Kidney (tissue), 13 donors: ENCODE measurements at regions not wholly inside any gene's neighbourhood (a gene's known extent, or its start where the extent isn't known, plus 50 kb on each side); places are given as distances from the start of the nearest gene placed in this dataset.

Experiments
- DNase-seq, 5 donors: peaks; one replicate each; pipeline ENCODE4 v3.0.0-alpha.2; 2013 to 2020
- FAIRE-seq: peaks from 2 replicates; lab custom pipeline; 2012; peaks lifted over from hg19 to GRCh38; lab: Jason Lieb, UNC
- H3K27ac ChIP-seq, 2 donors: one replicate each; pipeline ENCODE4 v1.7.0; 2013; ENCODE audit warnings: low read depth in 2 of 2, low read length in 2 of 2, inconsistent platforms in 1 of 2
- H3K27me3 ChIP-seq: one replicate; pipeline ENCODE4 v1.7.1; 2013; ENCODE audit warnings: low read length, inconsistent platforms; ENCODE audit not compliant: control insufficient read depth, insufficient read depth
- H3K36me3 ChIP-seq, 3 donors: one replicate each; pipeline versions ENCODE4 v1.7.0 to v1.7.1; 2013; ENCODE audit warnings: low read length in 3 of 3, control low read depth in 1 of 3, inconsistent platforms in 1 of 3; ENCODE audit not compliant: insufficient read depth in 3 of 3, control insufficient read depth in 2 of 3
- H3K4me1 ChIP-seq, 3 donors: one replicate each; pipeline versions ENCODE4 v1.7.0 to v1.7.1; 2013; ENCODE audit warnings: low read length in 3 of 3, inconsistent platforms in 1 of 3, low read depth in 1 of 3; ENCODE audit not compliant: control insufficient read depth in 2 of 3, insufficient read depth in 2 of 3
- H3K4me3 ChIP-seq, 3 donors: one replicate each; pipeline versions ENCODE4 v1.7.0 to v1.8.1; 2013; ENCODE audit warnings: low read length in 3 of 3, control low read depth in 1 of 3, inconsistent platforms in 1 of 3
- H3K9ac ChIP-seq, 3 donors: one replicate each; pipeline versions ENCODE4 v1.7.0 to v1.7.1; 2013; ENCODE audit warnings: low read length in 3 of 3, control low read depth in 1 of 3, inconsistent platforms in 1 of 3
- H3K9me3 ChIP-seq, 3 donors: one replicate each; pipeline versions ENCODE4 v1.7.0 to v1.7.1; 2013; ENCODE audit warnings: low read length in 3 of 3, control low read depth in 1 of 3, inconsistent platforms in 1 of 3; ENCODE audit not compliant: control insufficient read depth in 2 of 3, insufficient read depth in 1 of 3
- CTCF ChIP-seq: IDR thresholded peaks from 3 replicates; pipeline ENCODE4 v1.5.1; 2012; ENCODE audit warnings: mild to moderate bottlenecking, moderate library complexity, borderline replicate concordance; ENCODE audit not compliant: insufficient read depth; ENCODE audit errors: extremely low read depth
- intact Hi-C: fragments of 100-400 bp; cut with DNase I; formaldehyde crosslinking; loops from one replicate; pipeline ENCODE4 v1.11.1; 2022
- donor health status: control.
- donor health status: control.
- donor health status: control.
- donor health status: control.
- donor health status: control.
- donor health status: DM: yes; HTN: yes; CAD: no.
- donor health status: Normal renal cell carcinoma (clear cell type).

GRCh38 chr1:95437781-95438180 is 203.8 kb downstream of the RWDD3 start:
- TF ChIP-seq CTCF = no peak
- Histone ChIP-seq H3K27me3 (no peaks in the 10 kb centered on the region), H3K27ac (no peak overlapping the region), H3K9ac (no peak overlapping the region), H3K9me3 (no peaks in the 10 kb centered on the region), H3K4me3 (no peak overlapping the region), H3K4me1 (no peaks in the 10 kb centered on the region), H3K36me3 (no peaks in the 10 kb centered on the region)
- FAIRE-seq = no peak
- intact Hi-C loops = no loop called here
- no peak for DNase-seq

GRCh38 chr1:95438218-95438948 is 204.4 kb downstream of the RWDD3 start:
- intact Hi-C loops = no loop called here
- Histone ChIP-seq H3K36me3 (no peaks in the 10 kb centered on the region), H3K4me3 (no peak overlapping the region), H3K9ac (no peak overlapping the region), H3K9me3 (no peaks in the 10 kb centered on the region), H3K4me1 (no peaks in the 10 kb centered on the region), H3K27ac (no peak overlapping the region), H3K27me3 (no peaks in the 10 kb centered on the region)
- TF ChIP-seq CTCF = no peak
- FAIRE-seq (no peak), DNase-seq (no peak)

GRCh38 chr1:95440511-95440910 is 206.5 kb downstream of the RWDD3 start:
- no peak overlapping the region for H3K27ac ChIP-seq
- H3K9me3 ChIP-seq = no peaks in the 10 kb centered on the region
- FAIRE-seq (no peak), DNase-seq (no peak)
- H3K4me3 ChIP-seq = no peak overlapping the region
- no peak for TF ChIP-seq CTCF
- H3K27me3 ChIP-seq = no peaks in the 10 kb centered on the region
- H3K4me1 ChIP-seq = no peaks in the 10 kb centered on the region
- intact Hi-C loops = no loop called here
- H3K9ac ChIP-seq = no peak overlapping the region
- no peaks in the 10 kb centered on the region for H3K36me3 ChIP-seq

- H3K9me3 ChIP-seq = peaks cover 0 to 4% (median 0%) of the 10 kb centered on the region in 3 donors
- no peak overlapping the region for H3K4me3 ChIP-seq
- no peak overlapping the region for H3K27ac ChIP-seq
- TF ChIP-seq CTCF = no peak
- no peaks in the 10 kb centered on the region for H3K27me3 ChIP-seq
- FAIRE-seq (no peak), DNase-seq (no peak)
- no peak overlapping the region for H3K9ac ChIP-seq
- intact Hi-C loops = no loop called here
- no peaks in the 10 kb centered on the region for H3K36me3 ChIP-seq
- no peaks in the 10 kb centered on the region for H3K4me1 ChIP-seq
These were observed 215.5 kb downstream of the RWDD3 start for GRCh38 chr1:95449516-95449915.
